ENCODE measurements at regions not wholly inside any gene's neighbourhood (a gene's known extent, or its start where the extent isn't known, plus 50 kb on each side); places are given as distances from the start of the nearest gene placed in this dataset.

DNA sequence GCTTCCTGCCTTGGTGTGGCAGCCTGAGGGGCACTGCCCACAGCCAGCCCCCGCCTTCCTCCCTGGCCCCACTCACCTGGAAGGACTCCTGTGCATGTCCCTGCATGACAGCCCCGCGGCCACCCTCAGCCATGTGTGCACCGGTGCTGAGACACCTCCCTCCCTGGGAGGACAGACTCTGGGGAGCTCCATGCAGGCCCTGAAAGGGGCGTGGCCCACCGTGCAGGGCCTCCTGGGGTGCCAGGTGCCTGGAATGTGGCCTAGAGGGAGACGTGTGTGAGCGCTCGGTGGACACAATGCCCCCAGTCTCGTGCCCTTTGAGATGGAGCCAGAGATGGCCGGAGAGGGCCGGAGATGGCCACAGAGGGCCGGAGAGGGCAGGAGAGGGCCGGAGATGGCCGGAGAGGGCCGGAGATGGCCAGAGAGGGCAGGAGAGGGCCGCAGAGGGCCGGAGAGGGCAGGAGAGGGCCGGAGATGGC, 59.1 kb upstream of the PPP2R2D start:
- no peaks in the 10 kb centered on the region for H3K4me1 ChIP-seq (ENCODE audit: insufficient read depth, low read length)
- H3K9me3 ChIP-seq (ENCODE audit: low read length): no peaks in the 10 kb centered on the region
- DNase-seq: no peak
- Mint-ChIP-seq H3K27me3 (peaks cover 1 to 5% of the 10 kb centered on the region in 2 donors), H3K9me3 (no peaks in the 10 kb centered on the region), H3K4me1 (no peaks in the 10 kb centered on the region), H3K36me3 (no peaks in the 10 kb centered on the region), H3K4me3 (no peak overlapping the region), H3K27ac (no peak overlapping the region)
- no peak overlapping the region for H3K4me3 ChIP-seq (ENCODE audit: low read length)
- CTCF ChIA-PET: no interaction called here
- H3K36me3 ChIP-seq (ENCODE audit: insufficient read depth, low read length): no peaks in the 10 kb centered on the region
- no peaks in the 10 kb centered on the region for H3K27me3 ChIP-seq (ENCODE audit: insufficient read depth, low read length, poor library complexity, severe bottlenecking)
- POLR2A ChIA-PET: no interaction called here
- no peak overlapping the region for H3K27ac ChIP-seq (ENCODE audit: low read depth, low read length)

DNA sequence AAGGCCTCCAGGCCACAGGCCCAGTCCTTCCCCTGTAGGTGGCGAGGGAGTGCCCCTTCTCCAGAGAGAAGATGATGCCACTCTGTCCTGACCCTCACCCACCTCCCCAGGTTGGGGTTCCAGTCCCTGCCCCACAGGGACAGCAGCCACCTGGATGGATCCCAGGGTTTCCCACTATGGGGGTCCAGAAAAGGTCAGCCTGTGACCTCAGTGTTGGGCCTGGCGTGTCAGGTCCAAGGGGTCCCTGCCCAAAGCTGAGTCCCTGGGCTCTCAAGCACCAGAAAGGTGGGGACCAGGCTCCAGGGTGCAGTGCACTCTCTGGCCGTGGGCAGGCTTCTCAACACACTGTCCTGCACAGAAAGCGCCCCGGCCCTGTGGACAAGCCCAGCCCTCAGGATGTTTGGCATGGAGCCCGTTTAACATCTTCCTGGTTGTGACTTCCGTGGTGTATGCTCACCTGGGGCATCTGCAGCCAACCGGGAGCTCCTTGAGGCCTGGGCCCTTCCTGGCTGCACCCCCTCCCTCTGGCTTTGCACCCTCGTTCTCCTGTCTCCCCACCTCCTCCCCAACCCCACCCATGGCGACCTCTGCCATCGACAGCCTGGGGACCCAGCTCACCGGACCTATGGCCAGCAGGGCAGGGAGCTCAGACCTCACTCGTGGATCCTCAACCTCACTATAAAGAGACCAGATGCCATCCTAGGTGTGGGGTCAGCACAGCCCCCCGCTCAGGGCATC, 58.3 kb upstream of the PPP2R2D start:
- Histone ChIP-seq H3K27me3 (ENCODE audit: insufficient read depth, low read length, poor library complexity, severe bottlenecking) (no peaks in the 10 kb centered on the region), H3K27ac (ENCODE audit: low read depth, low read length) (no peak overlapping the region), H3K4me1 (ENCODE audit: insufficient read depth, low read length) (no peaks in the 10 kb centered on the region), H3K36me3 (ENCODE audit: insufficient read depth, low read length) (no peaks in the 10 kb centered on the region), H3K9me3 (ENCODE audit: low read length) (no peaks in the 10 kb centered on the region), H3K4me3 (ENCODE audit: low read length) (no peak overlapping the region)
- POLR2A ChIA-PET: no interaction called here
- Mint-ChIP-seq H3K27ac (no peak overlapping the region), H3K4me1 (no peaks in the 10 kb centered on the region), H3K27me3 (peaks cover 1 to 5% of the 10 kb centered on the region in 2 donors), H3K36me3 (no peaks in the 10 kb centered on the region), H3K4me3 (no peak overlapping the region), H3K9me3 (no peaks in the 10 kb centered on the region)
- DNase-seq: no peak
- CTCF ChIA-PET: no interaction called here

DNA sequence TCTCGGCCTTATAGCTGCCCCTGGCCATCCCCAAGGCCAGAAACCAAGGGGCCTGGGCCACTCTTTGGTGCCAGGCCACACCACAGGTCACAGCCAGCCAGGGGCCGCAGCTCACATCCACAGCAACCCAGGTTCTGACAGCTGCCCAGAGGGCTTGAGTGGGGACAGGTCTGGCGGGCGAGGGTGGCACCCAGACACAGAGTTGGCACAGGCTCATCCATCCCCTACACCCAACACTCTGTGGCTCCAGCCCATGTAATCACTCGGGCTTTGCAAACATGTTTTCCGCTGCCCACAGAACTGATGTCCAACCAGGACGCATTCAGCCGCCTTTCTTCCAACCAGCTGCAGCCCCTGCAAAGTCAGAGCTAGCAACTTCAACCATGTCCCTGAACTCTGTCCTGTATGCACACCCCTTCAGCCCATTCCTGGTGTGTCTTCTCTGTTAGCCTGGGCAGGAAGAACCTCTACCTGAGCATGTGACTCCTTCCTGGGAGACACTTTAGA, 57.7 kb upstream of the PPP2R2D start:
- Histone ChIP-seq H3K4me1 (ENCODE audit: insufficient read depth, low read length) (no peaks in the 10 kb centered on the region), H3K9me3 (ENCODE audit: low read length) (no peaks in the 10 kb centered on the region), H3K36me3 (ENCODE audit: insufficient read depth, low read length) (no peaks in the 10 kb centered on the region), H3K27me3 (ENCODE audit: insufficient read depth, low read length, poor library complexity, severe bottlenecking) (no peaks in the 10 kb centered on the region), H3K4me3 (ENCODE audit: low read length) (no peak overlapping the region), H3K27ac (ENCODE audit: low read depth, low read length) (no peak overlapping the region)
- ChIA-PET CTCF (no interaction called here), POLR2A (no interaction called here)
- Mint-ChIP-seq H3K27me3 (peaks cover 1 to 5% of the 10 kb centered on the region in 2 donors), H3K4me1 (no peaks in the 10 kb centered on the region), H3K4me3 (no peak overlapping the region), H3K27ac (no peak overlapping the region), H3K9me3 (no peaks in the 10 kb centered on the region), H3K36me3 (no peaks in the 10 kb centered on the region)
- no peak for DNase-seq

DNA sequence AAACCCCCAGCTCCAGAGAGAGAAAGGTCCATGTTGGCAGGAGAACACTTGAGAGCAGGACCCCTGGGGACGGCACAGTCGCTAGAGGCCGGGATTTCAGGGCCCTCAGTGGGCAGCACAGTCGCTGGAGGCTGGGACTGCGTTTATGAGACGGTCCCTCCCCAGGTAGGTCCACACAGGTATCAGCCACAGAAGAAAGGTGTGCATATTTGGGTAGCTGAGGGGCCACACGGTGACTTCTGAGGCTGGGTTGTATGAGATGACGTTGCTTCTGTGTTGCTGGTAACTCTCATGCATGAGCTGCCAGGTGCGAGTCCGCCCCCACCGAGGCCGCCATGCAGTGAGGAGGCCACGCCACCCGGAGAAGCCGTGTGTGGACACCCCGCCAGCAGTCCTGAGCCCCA, 56.9 kb upstream of the PPP2R2D start:
- ChIA-PET CTCF (no interaction called here), POLR2A (no interaction called here)
- Histone ChIP-seq H3K27me3 (ENCODE audit: insufficient read depth, low read length, poor library complexity, severe bottlenecking) (no peaks in the 10 kb centered on the region), H3K4me3 (ENCODE audit: low read length) (no peak overlapping the region), H3K27ac (ENCODE audit: low read depth, low read length) (no peak overlapping the region), H3K36me3 (ENCODE audit: insufficient read depth, low read length) (no peaks in the 10 kb centered on the region), H3K9me3 (ENCODE audit: low read length) (no peaks in the 10 kb centered on the region), H3K4me1 (ENCODE audit: insufficient read depth, low read length) (no peaks in the 10 kb centered on the region)
- Mint-ChIP-seq H3K4me3 (no peak overlapping the region), H3K27me3 (peaks cover 1 to 5% of the 10 kb centered on the region in 2 donors), H3K36me3 (no peaks in the 10 kb centered on the region), H3K9me3 (no peaks in the 10 kb centered on the region), H3K4me1 (no peaks in the 10 kb centered on the region), H3K27ac (no peak overlapping the region)
- DNase-seq: no peak

DNA sequence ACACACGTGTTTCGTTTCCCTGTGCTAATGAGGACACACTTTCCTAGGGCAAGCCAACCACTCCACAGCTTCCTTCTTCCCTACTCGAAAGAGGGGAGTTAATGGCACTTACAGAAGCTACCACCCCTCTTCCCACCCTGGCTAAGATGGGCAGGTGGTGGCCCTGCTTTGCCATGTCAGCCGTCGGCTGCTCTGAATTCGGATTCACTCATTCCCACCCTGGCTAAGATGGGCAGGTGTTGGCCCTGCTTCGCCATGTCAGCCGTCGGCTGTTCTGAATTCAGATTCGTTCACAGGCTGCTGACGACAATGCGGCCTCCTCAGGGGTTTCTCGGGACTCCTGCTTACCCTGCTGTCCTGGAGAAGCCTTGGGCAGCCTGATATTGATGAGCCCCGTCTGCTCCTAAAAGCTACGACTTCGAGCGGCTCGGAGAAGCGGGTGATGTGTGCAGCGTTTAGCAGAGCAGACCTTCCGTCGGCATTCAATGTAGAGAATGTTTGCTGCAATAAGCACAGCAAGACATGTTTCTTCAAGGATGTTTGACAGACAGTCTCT, 56.2 kb upstream of the PPP2R2D start:
- Histone ChIP-seq H3K9me3 (ENCODE audit: low read length) (no peaks in the 10 kb centered on the region), H3K27ac (ENCODE audit: low read depth, low read length) (no peak overlapping the region), H3K4me1 (ENCODE audit: insufficient read depth, low read length) (no peaks in the 10 kb centered on the region), H3K36me3 (ENCODE audit: insufficient read depth, low read length) (no peaks in the 10 kb centered on the region), H3K27me3 (ENCODE audit: insufficient read depth, low read length, poor library complexity, severe bottlenecking) (no peaks in the 10 kb centered on the region), H3K4me3 (ENCODE audit: low read length) (no peak overlapping the region)
- Mint-ChIP-seq H3K9me3 (peaks cover 0 to 1% (median 0%) of the 10 kb centered on the region in 5 donors), H3K27ac (no peak overlapping the region), H3K36me3 (no peaks in the 10 kb centered on the region), H3K27me3 (peaks cover 0 to 5% of the 10 kb centered on the region in 2 donors), H3K4me1 (no peaks in the 10 kb centered on the region), H3K4me3 (no peak overlapping the region)
- POLR2A ChIA-PET: no interaction called here
- DNase-seq: no peak
- CTCF ChIA-PET: no interaction called here

DNA sequence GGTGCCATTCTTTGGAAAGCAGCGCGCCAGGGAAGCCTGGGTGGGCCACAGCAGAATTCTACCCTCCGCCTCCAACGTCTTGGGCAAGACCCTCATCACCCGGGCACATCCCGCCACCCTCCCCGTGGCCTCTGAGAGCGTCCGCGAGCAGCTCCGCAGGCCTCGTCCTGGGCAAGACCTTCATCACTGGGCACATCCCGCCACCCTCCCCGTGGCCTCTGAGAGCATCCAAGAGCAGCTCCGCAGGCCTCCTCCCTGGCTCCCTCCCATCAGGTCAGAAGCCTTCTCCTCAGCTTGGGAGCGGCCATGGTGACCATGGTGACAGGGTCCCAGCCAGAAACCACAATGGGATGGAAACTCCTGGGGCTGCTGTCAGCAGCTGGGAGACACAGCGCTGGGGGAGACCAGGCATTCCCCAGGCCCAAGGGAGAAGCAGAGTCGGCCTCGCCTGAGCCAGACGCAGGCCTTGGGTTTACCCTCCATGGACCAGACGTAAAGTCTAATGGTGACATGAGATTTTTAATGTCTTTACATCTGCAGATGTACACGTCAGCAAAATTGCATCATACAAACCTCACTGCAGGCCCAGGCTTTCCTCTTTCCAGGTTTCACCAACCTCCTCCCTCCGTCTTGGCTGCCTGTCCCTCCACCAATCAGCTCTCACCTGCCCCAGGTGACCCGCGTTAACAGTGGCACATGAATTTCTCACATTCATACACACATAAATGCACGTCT, 55.1 kb upstream of the PPP2R2D start:
- DNase-seq: no peak
- H3K36me3 Mint-ChIP-seq: no peaks in the 10 kb centered on the region
- H3K9me3 Mint-ChIP-seq: peaks cover 0 to 1% (median 0%) of the 10 kb centered on the region in 5 donors
- H3K4me1 Mint-ChIP-seq: no peaks in the 10 kb centered on the region
- Histone ChIP-seq H3K27me3 (ENCODE audit: insufficient read depth, low read length, poor library complexity, severe bottlenecking) (no peaks in the 10 kb centered on the region), H3K27ac (ENCODE audit: low read depth, low read length) (no peak overlapping the region), H3K4me1 (ENCODE audit: insufficient read depth, low read length) (no peaks in the 10 kb centered on the region), H3K4me3 (ENCODE audit: low read length) (no peak overlapping the region), H3K9me3 (ENCODE audit: low read length) (no peaks in the 10 kb centered on the region), H3K36me3 (ENCODE audit: insufficient read depth, low read length) (no peaks in the 10 kb centered on the region)
- H3K27me3 Mint-ChIP-seq: peaks cover 0 to 5% of the 10 kb centered on the region in 2 donors
- H3K27ac Mint-ChIP-seq: no peak overlapping the region
- CTCF ChIA-PET: interaction anchor here (1.3 kb wide), 1 partner anchor 9 kb away, joined by 3 read pairs; no protein-coding TSS in a partner anchor
- H3K4me3 Mint-ChIP-seq: no peak overlapping the region
- POLR2A ChIA-PET: no interaction called here

DNA sequence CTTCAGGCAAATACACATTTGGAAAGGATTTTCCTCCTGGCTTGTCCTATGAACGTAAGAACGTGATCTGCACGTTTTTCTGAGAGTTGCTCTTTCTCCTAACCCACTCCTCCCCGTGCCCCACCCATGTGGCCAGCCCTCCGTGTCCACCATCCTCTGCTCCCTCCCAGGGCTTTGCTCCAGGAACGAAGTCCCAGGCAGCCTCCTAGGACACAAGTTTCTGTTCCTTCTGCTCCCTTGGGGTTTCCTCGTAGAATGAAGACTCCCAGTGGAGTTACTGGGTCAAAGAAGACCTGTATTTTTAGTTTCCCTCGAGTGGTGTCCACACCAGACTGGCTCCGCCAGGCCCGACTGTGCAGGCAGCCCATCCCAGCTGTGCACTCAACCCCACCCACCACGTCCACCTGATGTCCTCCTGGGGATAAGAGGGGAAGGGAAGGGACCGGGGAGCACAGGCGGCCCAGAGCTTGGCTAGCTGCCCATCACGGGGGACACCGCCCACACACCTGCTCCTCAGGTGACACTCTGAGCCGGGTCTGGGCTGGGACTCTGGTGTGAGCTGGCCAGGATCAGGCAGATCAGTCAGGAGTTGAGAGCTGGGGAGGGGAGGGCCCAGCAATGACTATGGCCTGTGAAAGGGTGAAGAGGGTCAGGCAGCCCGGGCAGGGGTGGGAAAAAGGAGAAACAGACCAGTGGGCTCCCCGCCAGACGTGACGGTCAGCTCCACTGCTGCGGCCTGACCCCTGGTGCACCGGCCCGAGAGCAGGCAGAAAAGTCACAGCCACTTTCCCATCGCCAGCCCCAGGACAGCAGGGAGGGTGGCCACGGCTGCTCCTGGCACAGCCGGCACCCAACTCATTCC, 54.3 kb upstream of the PPP2R2D start:
- Histone ChIP-seq H3K27ac (ENCODE audit: low read depth, low read length) (no peak overlapping the region), H3K4me3 (ENCODE audit: low read length) (no peak overlapping the region), H3K4me1 (ENCODE audit: insufficient read depth, low read length) (no peaks in the 10 kb centered on the region), H3K36me3 (ENCODE audit: insufficient read depth, low read length) (no peaks in the 10 kb centered on the region), H3K27me3 (ENCODE audit: insufficient read depth, low read length, poor library complexity, severe bottlenecking) (no peaks in the 10 kb centered on the region), H3K9me3 (ENCODE audit: low read length) (no peaks in the 10 kb centered on the region)
- no peaks in the 10 kb centered on the region for H3K36me3 Mint-ChIP-seq
- ChIA-PET CTCF (interaction anchor here (1.3 kb wide), 1 partner anchor 10 kb away, joined by 3 read pairs; no protein-coding TSS in a partner anchor), POLR2A (no interaction called here)
- H3K4me1 Mint-ChIP-seq: no peaks in the 10 kb centered on the region
- peaks cover 0 to 5% of the 10 kb centered on the region in 2 donors for H3K27me3 Mint-ChIP-seq
- no peak overlapping the region for H3K4me3 Mint-ChIP-seq
- H3K27ac Mint-ChIP-seq: no peak overlapping the region
- peaks cover 0 to 1% (median 0%) of the 10 kb centered on the region in 5 donors for H3K9me3 Mint-ChIP-seq
- DNase-seq: no peak
